GM21717 (cell line): ENCODE measurements at regions not wholly inside any gene's neighbourhood (a gene's known extent, or its start where the extent isn't known, plus 50 kb on each side); places are given as distances from the start of the nearest gene placed in this dataset.
"Not testable (repeated sequence)": the region's sequence is repeated elsewhere in the genome, so short reads cannot be mapped to it uniquely, and the experiment has no call there.

Experiments used
- ATAC-seq: cut with Tn5 transposase; IDR thresholded peaks from one replicate; pipeline ENCODE4 v1.9.1; 2021; ENCODE audit warnings: mild to moderate bottlenecking, moderate library complexity; ENCODE audit not compliant: unreplicated experiment

DNA sequence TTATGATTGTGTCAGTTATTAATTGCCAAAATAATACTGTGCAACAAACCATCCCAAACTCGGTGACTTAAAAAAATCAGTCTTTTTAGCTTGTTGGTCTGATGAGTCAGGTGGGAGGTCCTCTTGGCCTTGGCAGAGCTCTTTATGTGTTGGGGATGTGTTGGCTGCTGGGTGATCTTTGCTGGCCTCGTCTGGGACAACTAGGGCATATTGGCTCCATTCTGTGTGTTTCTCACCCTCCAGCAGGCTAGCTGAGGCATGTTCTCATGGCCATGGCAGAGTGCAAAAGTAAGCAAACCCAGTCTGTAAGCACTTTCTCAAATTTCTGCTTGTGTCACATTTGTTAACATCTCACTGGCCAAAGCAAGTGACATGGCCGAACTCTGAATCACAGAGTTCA is 251.6 kb downstream of the RPLP1 start:
- no peak for ATAC-seq

DNA sequence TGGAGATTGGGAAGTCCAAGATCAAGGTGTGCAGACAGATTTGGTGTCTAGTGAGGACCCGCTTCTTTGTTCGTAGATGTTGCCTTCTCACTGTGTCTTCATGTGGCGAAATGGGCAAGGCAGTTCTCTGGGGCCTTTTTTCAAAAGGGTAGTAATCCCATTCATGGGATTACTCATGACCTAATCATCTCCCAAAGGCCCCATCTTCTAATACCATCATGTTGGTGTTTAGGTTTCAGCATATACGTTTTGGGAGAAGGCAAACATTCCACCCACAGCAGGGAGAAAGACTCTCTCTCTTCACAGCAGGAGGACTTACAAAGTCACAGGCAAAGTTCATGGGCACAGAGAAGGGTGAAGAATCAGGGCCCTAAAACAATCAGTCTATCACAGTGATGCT is 252.1 kb downstream of the RPLP1 start:
- ATAC-seq: no peak

DNA sequence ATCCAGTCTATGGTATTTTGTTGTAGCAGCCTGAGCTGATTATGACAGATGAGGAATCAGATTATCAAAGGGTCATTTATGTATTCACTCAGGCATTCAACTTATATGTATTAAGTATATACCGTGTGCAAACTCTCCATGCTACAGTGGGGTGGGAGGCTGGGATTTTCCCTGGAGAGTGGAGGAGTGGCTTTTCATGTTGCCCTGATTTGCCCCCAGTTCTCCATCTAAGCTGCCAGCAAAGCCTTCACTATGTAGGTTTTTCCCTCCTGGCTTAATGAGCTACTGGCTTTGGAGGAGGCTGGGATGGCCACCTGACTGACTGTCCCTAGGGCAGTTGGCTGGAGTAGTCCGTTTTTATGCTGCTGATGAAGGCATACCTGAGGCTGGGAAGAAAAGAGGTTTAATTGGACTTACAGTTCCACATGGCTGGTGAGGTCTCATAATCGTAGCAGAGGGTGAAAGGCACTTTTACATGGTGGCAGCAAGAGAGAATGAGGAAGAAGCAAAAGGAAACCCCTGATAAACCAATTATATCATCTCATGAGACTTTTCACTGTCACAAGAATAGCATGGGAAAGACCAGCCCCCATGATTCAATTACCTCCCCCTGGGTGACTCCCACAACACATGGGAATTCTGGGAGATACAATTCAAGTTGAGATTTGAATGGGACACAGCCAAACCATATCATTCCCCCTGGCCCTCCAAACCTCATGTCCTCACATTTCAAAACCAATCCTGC is 253.9 kb downstream of the RPLP1 start:
- no peak for ATAC-seq

DNA sequence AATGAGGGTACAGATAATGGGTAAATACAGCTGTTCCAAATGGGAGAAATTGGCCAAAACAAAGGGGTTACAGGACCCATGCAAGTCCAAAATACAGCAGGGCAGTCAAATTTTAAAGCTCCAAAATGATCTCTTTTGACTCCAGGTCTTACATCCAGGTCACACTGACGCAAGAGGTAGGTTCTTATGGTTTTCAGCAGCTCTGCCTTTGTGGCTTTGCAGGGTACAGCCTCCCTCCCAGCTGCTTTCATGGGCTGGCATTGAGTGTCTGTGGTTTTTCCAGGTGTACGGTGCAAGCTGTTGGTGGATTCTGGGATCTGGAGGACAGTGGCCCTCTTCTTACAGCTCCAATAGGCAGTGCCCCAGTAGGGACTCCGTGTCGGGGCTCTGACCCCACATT is 254.6 kb downstream of the RPLP1 start:
- not testable (repeated sequence) for ATAC-seq

DNA sequence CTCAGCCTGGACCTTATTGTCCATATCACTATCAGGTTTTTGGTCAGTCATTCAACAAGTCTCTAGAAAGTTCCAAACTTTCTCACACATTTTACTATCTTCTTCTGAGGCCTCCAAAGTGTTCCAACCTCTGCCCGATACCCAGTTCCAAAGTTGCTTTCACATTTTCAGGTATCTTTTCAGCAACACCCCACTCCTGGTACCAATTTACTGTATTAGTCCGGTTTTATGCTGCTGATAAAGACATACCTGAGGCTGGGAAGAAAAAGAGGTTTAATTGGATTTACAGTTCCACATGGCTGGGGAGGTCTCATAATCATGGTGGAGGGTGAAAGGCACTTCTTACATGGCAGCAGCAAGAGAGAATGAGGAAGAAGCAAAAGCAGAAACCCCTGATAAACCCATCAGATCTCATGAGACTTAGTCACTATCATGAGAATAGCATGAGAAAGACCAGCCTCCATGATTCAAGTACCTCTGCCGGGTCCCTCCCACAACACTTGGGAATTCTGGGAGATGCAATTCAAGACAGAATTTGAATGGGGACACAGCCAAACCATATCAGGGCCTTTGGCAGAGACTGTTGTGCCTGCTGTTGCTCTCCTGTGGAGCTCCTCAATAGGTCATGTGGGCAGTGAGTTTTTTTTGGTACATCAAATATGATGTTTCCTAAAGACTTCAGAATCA is 256.0 kb downstream of the RPLP1 start:
- ATAC-seq: not testable (repeated sequence)

DNA sequence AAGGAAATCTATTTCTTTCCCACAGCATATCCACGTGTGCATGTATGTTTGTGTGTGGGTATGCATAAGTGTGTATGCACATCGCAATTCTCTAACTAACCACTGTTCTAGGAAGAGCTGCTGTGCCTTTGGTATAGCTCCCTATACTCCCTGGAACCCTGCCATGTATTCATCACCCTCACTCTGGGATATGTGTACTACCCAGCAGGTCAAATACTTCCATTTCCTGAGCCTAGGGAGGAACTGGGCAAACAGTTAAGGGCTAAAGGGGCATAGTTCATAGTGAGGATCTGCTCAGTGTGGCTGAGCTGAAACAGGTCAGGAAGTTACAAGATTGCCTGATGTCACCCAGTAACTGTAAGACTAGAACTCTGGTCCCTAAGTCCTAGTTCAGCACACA is 260.4 kb downstream of the RPLP1 start:
- no peak for ATAC-seq

DNA sequence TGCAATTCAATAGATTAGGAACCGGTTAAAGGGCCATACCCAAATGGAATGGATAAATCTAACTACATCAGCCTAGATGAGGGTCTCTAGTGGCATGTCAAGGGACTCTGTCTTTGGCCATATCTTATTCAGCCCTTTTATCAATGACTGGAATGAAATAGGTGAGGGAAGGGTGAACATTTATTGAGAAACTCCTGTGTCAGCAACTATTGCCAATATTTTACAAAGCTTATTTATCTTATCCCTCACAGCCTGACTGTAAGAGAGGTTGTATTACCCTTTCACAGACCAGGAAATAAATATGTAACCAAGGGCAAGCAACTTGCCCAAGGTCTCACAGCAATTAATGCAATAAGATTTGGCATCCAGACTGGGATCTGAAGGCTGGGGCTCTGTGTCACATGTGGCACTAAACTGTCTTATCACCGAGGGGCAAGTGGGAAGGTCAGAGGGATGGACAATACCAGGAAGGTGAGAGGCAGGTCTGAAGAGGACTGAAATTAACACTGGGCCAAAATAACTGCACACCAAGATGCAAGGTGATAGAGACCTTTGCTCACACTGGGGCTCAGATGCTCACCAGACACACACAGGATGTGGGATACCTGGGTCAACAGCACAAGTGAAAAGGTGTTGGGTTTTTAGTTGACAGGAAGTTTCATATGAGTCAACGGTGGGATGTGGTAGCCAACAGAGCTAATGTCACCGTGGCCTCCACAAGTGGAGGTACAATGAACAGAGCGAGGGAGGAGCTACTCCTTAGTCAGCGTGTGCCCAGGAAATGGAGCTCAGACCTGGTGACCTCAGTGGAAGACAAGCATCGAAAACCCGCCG is 261.3 kb downstream of the RPLP1 start:
- peak; percentile 75 for ATAC-seq

DNA sequence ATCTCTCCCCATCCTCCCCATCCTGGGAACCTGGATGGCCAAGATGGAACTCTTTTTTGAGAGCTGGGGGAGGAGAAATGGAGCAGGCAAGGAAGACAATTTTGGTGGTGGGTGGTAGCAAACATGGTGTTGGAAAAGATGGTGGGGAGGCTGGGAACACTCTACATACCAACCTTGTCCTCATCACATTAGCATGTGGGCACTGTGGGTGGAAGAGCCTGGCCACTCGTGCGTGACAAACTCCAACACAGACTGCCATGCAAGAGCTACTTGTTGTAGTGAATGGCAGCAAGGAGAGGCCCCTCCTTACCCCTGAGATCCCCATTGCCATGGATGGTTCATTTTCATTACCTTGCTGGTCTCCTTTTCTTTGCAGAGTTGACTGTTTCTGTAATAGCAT is 262.6 kb downstream of the RPLP1 start:
- ATAC-seq: no peak

DNA sequence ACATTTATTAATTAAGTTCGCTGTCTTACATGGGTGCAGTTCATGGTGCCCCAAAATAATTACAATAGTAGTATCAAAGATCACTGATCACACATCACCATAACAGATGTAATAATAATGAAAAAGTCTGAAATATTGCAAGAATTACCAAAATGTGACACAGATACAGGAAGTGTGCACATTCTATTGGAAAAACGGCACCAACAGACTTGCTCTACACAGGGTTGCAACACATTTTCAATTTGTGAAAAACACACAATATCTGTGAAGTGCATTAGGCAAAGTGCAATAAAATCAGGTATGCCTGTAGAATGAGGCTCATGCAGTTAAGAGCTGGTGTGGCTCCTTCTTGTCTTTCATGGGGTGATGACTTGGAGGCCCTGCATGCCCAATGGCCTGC is 265.8 kb downstream of the RPLP1 start:
- no peak for ATAC-seq

DNA sequence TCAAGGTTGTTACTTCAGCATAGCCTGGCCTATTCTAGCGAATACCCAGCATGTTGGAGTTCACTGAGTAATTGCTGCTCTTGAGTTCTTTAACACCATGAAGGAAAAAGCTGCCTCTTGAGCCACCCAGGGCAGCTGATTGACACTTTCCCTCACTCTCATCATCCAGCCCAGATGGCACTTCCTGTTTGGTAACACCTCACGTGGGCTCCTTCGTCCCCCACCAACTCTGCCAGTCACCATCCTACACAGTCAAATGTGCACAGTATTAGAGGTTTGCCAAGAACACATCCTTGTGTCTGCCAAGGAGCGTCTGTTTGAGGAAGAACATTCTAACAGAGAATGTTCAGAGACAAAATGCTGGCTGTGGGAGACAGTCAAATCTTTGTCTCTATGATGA is 266.3 kb downstream of the RPLP1 start:
- no peak for ATAC-seq

DNA sequence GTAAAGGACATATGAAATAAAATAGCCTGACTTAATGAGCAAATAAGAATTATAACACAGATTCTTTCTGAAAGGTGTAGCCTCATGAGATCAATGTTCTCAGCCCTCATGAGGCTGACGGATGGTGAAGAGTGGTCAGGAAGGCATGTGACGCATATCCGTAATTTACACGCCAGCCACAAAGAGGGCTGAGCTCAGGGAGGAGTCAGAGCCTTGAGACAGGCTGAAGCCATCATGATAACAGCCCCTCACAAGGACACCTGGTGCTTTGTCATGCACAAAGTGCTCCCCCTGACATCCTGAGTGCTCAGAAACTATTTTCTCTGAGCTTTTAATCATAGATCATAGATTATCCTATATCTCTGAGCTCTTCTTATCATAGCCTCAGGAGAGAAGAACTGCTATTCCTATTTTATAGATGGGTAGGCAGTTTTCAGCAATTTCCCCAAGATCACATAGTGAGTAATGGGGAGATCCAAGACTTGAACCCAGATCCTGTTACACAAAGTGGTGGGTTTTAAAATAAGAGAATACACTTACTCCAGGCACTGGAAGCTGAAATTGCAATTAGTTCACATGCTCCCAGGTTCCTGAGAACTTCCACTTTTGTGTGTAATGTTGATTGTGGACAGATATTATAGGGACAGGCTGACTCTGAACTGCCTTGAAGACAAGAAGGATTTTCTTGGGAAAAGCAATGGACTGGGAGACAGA is 267.1 kb downstream of the RPLP1 start:
- ATAC-seq: no peak

DNA sequence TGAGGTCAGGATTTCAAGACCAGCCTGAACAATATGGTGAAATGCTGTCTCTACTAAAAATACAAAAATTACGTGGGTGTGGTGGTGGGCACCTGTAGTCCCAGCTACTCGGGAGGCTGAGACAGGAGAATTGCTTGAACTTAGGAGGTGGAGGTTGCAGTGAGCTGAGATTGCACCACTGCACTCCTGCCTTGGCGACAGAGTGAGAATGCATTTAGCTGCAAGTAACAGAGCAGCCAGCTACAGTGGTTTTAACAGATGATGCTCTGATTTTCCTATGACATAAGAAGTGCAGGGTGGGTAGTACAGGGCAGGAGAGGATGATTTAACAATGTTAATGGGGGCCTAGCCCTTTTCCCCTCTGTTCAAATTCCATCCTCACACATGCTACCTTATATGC is 267.9 kb downstream of the RPLP1 start:
- ATAC-seq: no peak

DNA sequence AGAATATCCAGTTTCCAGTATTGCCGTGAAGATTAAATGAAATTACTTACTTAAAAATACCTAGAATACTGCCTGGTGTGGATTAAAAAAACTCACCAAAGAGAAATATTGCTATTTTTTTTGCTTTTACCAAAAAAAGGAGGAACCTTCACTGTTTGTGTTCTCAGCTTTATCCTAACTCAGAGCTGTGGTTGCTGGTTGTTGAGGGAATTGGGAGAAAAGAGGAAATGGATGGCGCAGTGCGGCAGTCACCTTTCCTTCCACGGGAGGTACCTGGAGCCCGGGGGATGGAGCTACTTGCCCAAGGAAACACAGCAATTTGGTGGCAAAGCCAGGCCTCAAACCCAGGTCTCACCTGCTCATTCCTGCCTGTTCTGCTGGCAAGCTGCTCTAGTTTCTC is 270.3 kb downstream of the RPLP1 start:
- ATAC-seq: no peak

DNA sequence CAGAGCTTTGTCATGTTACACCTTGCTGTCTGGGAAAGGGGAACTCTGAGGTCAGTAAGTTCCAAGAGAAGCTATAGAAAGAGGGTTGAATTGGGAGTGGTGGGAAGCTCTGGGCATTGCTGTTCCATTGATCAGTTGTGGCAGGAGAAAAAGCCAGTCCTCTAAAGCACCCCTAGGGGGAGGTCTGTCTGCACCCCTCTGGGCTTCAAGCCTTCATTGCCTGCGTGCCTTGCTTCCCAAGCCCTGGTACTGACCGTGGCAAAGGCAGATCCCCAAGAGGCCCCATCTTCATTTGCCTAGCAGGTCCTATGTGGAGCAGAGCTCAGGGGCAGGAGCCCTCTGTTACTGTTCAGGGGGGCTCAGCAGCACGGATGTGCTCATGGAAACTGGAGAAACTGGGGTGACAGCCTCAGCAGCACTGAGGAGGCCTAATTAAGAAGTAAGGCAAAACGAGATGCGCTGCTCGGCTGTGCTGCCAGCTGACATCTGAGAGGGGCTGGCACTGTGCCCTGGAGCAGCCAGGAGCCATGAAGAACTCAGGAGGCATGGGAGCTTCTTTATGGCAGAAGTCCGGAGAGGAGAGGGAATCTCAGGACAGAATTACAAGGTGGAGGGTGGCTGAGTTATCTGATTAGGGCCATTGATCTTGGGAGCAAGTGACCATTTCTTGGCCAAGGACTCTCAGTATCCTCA is 270.9 kb downstream of the RPLP1 start:
- no peak for ATAC-seq

DNA sequence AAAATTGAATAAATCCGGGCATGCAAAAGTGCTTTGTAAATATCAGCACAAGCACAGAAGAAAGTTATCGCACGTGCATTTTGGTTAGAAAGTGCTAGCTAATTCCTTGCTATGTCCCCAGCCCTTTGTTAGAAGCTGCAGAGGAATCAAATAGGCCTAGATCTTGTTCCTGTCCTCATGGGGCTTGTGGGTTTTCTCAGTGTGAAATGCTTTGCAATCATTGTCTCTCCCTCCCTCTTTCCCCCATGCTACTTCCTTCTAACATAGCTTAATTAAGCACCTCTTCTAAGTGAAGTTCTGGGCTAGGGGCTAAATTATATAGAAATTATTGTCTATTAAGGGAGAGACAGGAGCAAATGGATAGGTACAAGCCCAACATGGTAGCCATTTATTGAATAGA is 271.7 kb downstream of the RPLP1 start:
- no peak for ATAC-seq

DNA sequence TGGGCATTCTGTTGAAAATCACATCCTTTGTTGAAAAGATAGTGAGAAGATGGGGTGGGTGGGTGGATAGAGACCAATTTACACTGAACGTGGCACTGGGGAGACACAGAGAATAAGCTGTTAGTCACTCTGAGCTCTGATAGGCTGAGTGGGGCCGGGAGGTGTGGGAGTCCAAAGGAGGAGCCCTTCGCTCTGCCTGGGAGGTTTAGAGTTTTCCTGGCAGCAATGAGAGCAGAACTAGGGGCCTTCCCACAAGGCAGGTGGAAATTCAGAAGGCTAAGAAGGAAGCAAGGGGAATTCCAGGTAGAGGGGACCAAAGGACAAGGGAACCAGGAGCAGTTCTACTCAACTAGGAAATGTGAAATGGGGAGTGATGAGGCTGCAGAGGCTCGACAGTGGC is 272.7 kb downstream of the RPLP1 start:
- no peak for ATAC-seq

DNA sequence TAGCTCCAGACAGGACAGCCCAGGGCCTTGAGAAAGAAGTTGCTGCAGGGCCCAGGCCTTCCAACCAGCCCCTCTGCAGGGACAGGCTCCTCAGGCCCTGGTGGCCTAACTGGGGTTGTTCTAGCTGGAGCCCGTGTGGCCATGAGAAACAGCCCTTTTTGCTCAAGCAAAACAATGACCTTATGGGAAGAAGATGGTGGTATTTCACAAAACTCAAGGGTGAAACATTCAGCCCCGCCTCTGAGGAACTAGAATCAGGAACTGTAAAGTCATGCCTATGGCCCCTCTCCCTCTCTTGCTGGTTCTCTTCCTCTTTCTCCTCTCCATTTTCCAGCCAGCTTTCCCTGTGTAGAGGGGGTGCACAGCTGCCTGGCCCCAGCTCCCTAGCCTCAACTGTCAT is 273.3 kb downstream of the RPLP1 start:
- ATAC-seq: no peak

DNA sequence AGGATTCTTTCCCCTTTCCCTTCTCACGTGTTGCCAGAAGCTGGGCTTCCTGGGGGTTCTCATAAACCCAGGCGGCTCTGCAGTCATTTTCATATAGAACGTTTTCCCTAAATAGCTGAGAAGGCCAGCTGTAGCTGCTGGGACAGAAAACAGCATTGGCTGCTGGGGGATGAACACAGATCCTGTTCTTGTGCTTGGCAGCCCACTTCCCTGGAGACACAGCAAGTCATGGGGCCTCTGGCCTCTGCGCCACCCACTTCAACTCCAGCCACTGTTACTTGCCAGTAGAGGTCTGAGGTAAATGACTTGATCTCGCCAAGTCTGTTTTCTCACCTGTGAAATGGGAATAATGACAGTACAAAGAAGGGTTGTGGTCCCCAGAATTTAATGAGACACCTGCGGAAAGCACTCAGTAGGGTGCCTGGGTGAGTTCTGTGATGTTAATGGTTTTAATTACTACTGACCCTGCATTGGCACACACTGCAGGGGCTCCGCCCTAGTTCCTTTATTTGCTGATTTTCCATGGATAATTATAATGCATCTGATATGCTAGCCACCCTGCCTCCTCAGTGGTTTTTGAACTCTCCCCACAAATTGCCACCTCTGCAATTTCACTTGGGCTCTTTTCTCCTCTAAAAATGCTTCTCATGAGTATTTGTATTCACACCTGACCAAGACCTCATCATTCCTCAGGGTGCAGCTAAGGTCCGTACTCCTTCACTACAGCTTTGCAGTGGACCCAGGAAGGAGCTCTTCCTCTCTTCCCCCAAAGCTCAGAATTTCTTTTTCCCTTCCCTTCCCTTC is 274.7 kb downstream of the RPLP1 start:
- ATAC-seq: no peak

DNA sequence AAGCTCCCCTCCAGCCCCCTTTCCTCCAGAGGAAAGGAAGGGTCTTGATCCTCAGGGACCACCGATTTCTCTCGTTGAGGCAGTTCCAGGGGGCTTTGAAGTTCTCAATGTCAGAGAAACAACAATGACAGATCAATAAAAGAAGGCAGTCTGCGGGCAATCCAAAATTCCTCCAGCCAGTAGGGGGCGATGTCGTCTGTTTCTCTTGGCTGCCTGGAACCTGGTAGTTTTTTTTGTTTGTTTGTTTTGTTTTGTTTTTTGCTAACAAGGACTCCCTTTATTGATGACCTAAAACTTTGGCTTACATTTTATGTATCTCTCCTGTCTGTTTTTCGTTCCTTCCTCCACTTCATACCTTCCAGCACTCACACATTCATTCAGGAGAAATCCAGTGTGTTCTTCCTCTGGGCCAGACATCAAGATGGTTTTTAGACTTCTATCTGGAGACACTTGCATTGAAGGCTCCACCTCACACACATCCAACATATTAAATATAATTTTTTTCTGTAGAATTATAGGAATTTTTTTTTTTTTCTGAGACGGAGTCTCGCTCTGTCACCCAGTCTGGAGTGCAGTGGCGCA is 276.6 kb downstream of the RPLP1 start:
- ATAC-seq: no peak
